Activated T-helper 1 cell treated with anti-CD3 and anti-CD28 coated beads, Interleukin-12 subunit alpha, Interleukin-12 subunit beta, Interleukin-2, Interleukin-4 antibody, amounts not matched to agents 30 ng/mL and 10 ng/mL and 1 ng/mL, durations not matched to agents 14 hours and 24 hours and 36 hours (primary cell): ENCODE measurements at regions not wholly inside any gene's neighbourhood (a gene's known extent, or its start where the extent isn't known, plus 50 kb on each side); places are given as distances from the start of the nearest gene placed in this dataset.

Source experiments
- DNase-seq: peaks from one replicate; pipeline ENCODE4 v3.0.0; 2021; ENCODE audit warnings: low spot score
- H3K27ac Mint-ChIP-seq: one replicate; pipeline ENCODE4 v1.8.0; 2021; ENCODE audit warnings: mild to moderate bottlenecking, mixed read lengths
- H3K27me3 Mint-ChIP-seq: one replicate; pipeline ENCODE4 v1.8.0; 2022; ENCODE audit warnings: mild to moderate bottlenecking, moderate library complexity, mixed read lengths; ENCODE audit not compliant: insufficient read depth
- H3K36me3 Mint-ChIP-seq: one replicate; pipeline ENCODE4 v1.8.0; 2021; ENCODE audit warnings: low read depth, mixed read lengths
- H3K4me1 Mint-ChIP-seq: one replicate; pipeline ENCODE4 v1.8.0; 2021; ENCODE audit warnings: low read depth, mixed read lengths
- H3K4me3 Mint-ChIP-seq: one replicate; pipeline ENCODE4 v1.8.0; 2021; ENCODE audit warnings: mild to moderate bottlenecking, moderate library complexity, mixed read lengths
- H3K9me3 Mint-ChIP-seq: one replicate; pipeline ENCODE4 v1.8.0; 2021; ENCODE audit warnings: mixed read lengths
- intact Hi-C: fragments of 100-400 bp; cut with micrococcal nuclease; formaldehyde crosslinking; loops from one replicate; pipeline ENCODE4 v1.15.1; 2024

- DNase-seq = no peak
- Mint-ChIP-seq H3K27me3 (no peaks in the 10 kb centered on the region), H3K27ac (no peak overlapping the region), H3K4me3 (no peak overlapping the region), H3K4me1 (no peaks in the 10 kb centered on the region), H3K9me3 (no peaks in the 10 kb centered on the region), H3K36me3 (no peaks in the 10 kb centered on the region)
- intact Hi-C loops = no loop called here
Observed at GRCh38 chr6:81572020-81572419, 180.5 kb downstream of the TENT5A start.

DNA sequence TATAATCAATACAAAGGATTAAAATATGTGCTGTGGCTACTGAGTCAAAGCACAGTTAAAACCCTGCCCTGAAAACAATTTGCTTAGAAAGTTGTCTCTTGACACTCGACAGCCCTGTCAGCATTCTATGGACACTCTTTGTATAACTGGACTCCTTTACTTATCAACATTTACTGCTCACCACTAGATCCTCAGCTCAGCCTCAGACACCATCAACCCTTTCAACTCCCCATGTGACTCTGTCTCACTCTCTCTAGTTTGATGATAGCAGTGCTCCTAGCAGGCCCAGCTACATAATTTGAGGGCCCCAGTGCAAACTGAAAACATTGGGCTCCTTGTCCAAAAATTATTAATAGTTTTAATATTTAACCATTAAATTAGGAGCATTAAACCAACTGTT is 181.8 kb downstream of the TENT5A start:
- Mint-ChIP-seq H3K4me3 (no peak overlapping the region), H3K27ac (no peak overlapping the region), H3K27me3 (no peaks in the 10 kb centered on the region), H3K4me1 (no peaks in the 10 kb centered on the region), H3K9me3 (no peaks in the 10 kb centered on the region), H3K36me3 (no peaks in the 10 kb centered on the region)
- intact Hi-C loops = no loop called here
- DNase-seq = no peak

- intact Hi-C loops = no loop called here
- H3K4me3 Mint-ChIP-seq = no peak overlapping the region
- no peaks in the 10 kb centered on the region for H3K9me3 Mint-ChIP-seq
- DNase-seq = no peak
- H3K4me1 Mint-ChIP-seq = no peaks in the 10 kb centered on the region
- H3K27me3 Mint-ChIP-seq = no peaks in the 10 kb centered on the region
- H3K36me3 Mint-ChIP-seq = no peaks in the 10 kb centered on the region
- no peak overlapping the region for H3K27ac Mint-ChIP-seq
Observed at GRCh38 chr6:81568973-81569372, 183.5 kb downstream of the TENT5A start.

DNA sequence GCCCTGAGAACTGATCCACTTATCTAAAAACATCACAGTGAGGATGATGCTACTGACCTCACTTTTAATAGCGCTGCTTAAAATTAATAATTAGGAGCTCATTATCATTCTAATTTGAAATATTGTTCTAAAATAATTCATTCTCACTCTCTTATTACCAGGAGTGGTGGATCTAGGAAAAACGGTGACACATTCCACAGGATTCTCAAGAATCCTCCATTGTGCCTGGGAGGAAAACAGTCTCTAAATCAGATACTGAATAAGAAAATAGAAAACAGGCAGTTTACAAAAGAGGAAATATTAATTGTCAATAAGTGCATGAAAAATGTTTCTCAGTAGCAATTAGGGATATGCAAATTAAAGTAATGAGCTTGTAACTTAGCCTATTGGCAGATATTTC is 187.4 kb downstream of the TENT5A start:
- Mint-ChIP-seq H3K4me3 (no peak overlapping the region), H3K27me3 (no peaks in the 10 kb centered on the region), H3K27ac (no peak overlapping the region), H3K4me1 (no peaks in the 10 kb centered on the region), H3K9me3 (no peaks in the 10 kb centered on the region), H3K36me3 (no peaks in the 10 kb centered on the region)
- intact Hi-C loops = no loop called here
- no peak for DNase-seq

DNA sequence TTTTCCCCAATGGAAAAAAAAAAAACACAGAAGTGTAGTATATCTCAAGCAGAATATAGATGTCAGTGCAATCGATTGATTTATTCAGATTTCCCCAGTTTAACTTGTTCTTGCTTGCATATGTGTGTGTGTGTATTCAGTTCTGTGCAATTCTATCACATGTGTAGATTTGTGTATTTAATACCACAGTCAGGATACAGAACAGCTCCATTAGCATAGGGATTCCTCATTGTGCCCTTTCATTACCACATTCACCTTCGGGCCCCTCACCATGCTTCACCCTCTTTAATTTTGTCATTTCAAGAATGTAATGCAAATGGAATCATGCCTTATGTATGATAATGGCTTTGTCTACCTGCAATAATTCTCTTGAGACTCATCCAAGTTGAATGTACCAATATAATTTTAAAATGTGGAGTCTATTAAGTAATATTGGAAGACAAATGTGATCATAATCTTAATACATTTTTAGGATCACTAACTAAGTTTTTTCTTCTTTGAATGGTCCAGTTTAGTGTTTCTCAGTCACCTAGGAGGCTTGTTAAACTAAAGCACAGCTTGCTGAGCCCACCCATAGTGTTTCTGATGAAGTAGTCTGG is 187.9 kb downstream of the TENT5A start:
- no peak overlapping the region for H3K4me3 Mint-ChIP-seq
- H3K27ac Mint-ChIP-seq = no peak overlapping the region
- no peaks in the 10 kb centered on the region for H3K27me3 Mint-ChIP-seq
- H3K36me3 Mint-ChIP-seq = no peaks in the 10 kb centered on the region
- no peaks in the 10 kb centered on the region for H3K9me3 Mint-ChIP-seq
- intact Hi-C loops = no loop called here
- H3K4me1 Mint-ChIP-seq = no peaks in the 10 kb centered on the region
- DNase-seq = no peak

DNA sequence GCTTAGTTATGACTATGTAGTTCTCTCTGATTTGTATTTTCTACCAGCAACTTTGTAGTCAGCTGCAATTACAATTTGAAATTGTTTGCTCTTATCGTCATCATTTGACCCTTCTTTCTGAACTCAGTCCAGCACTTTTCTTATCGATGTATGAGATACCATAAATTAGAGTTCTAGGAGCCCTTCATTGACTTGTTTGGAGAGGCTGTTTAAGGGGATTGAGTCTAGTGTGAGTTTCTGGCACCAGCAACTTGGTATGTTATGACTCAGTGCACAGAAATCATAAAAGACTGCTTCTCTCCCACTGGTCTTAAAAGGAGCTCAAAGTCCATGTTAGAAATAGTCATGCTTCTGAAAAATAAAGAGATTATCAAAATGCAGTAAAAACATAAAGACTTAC is 190.3 kb downstream of the TENT5A start:
- H3K9me3 Mint-ChIP-seq = no peaks in the 10 kb centered on the region
- no peak overlapping the region for H3K4me3 Mint-ChIP-seq
- H3K27me3 Mint-ChIP-seq = no peaks in the 10 kb centered on the region
- H3K36me3 Mint-ChIP-seq = no peaks in the 10 kb centered on the region
- no peaks in the 10 kb centered on the region for H3K4me1 Mint-ChIP-seq
- no peak overlapping the region for H3K27ac Mint-ChIP-seq
- intact Hi-C loops = no loop called here
- DNase-seq = no peak

GRCh38 chr6:81561731-81562130 is 190.8 kb downstream of the TENT5A start:
- no peaks in the 10 kb centered on the region for H3K27me3 Mint-ChIP-seq
- H3K9me3 Mint-ChIP-seq = no peaks in the 10 kb centered on the region
- intact Hi-C loops = no loop called here
- no peak overlapping the region for H3K4me3 Mint-ChIP-seq
- no peaks in the 10 kb centered on the region for H3K4me1 Mint-ChIP-seq
- no peak for DNase-seq
- no peaks in the 10 kb centered on the region for H3K36me3 Mint-ChIP-seq
- H3K27ac Mint-ChIP-seq = no peak overlapping the region

- Mint-ChIP-seq H3K9me3 (no peaks in the 10 kb centered on the region), H3K27ac (no peak overlapping the region), H3K4me1 (no peaks in the 10 kb centered on the region), H3K36me3 (no peaks in the 10 kb centered on the region), H3K4me3 (no peak overlapping the region), H3K27me3 (no peaks in the 10 kb centered on the region)
- no peak for DNase-seq
- intact Hi-C loops = no loop called here
Observed at GRCh38 chr6:81561071-81561564, 191.4 kb downstream of the TENT5A start.

GRCh38 chr6:81557811-81558210 is 194.7 kb downstream of the TENT5A start:
- H3K27ac Mint-ChIP-seq = no peak overlapping the region
- intact Hi-C loops = no loop called here
- H3K36me3 Mint-ChIP-seq = no peaks in the 10 kb centered on the region
- no peak for DNase-seq
- H3K4me1 Mint-ChIP-seq = no peaks in the 10 kb centered on the region
- H3K27me3 Mint-ChIP-seq = no peaks in the 10 kb centered on the region
- no peak overlapping the region for H3K4me3 Mint-ChIP-seq
- H3K9me3 Mint-ChIP-seq = no peaks in the 10 kb centered on the region

- no peak overlapping the region for H3K27ac Mint-ChIP-seq
- H3K9me3 Mint-ChIP-seq = no peaks in the 10 kb centered on the region
- no peak for DNase-seq
- no peaks in the 10 kb centered on the region for H3K36me3 Mint-ChIP-seq
- intact Hi-C loops = no loop called here
- H3K4me1 Mint-ChIP-seq = no peaks in the 10 kb centered on the region
- H3K27me3 Mint-ChIP-seq = no peaks in the 10 kb centered on the region
- no peak overlapping the region for H3K4me3 Mint-ChIP-seq
Observed at GRCh38 chr6:81556551-81556950, 195.9 kb downstream of the TENT5A start.

GRCh38 chr6:81553216-81553615 is 199.3 kb downstream of the TENT5A start:
- Mint-ChIP-seq H3K9me3 (no peaks in the 10 kb centered on the region), H3K4me3 (no peak overlapping the region), H3K4me1 (no peaks in the 10 kb centered on the region), H3K36me3 (no peaks in the 10 kb centered on the region), H3K27ac (no peak overlapping the region), H3K27me3 (no peaks in the 10 kb centered on the region)
- no peak for DNase-seq
- intact Hi-C loops = no loop called here

DNA sequence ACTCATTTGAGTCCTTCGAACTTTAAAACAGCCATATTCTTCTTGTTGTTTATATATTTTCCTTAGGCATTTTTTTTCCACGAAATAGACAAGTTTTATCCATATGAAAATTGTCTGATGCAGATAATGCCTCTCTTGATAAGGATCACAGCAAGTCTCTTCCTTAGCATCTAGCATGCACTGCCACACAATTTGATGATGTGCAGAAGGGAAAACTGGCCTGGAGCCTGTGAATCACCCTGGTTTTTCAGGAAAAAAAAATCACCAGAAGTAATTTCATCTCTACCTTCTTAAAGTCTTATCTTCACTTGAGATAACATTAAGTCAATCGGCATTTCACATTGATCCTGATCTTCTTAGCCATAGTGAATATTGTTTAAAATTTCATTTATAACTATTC is 199.8 kb downstream of the TENT5A start:
- no peaks in the 10 kb centered on the region for H3K27me3 Mint-ChIP-seq
- intact Hi-C loops = no loop called here

GRCh38 chr6:81547149-81547548 is 205.3 kb downstream of the TENT5A start:
- intact Hi-C loops = no loop called here
- Mint-ChIP-seq H3K27me3 (no peaks in the 10 kb centered on the region), H3K27ac (no peak overlapping the region), H3K4me3 (no peak overlapping the region), H3K36me3 (no peaks in the 10 kb centered on the region), H3K9me3 (no peaks in the 10 kb centered on the region), H3K4me1 (no peaks in the 10 kb centered on the region)
- DNase-seq = no peak

More for the DNA sequence above, 199.8 kb downstream of the TENT5A start:
- H3K27ac Mint-ChIP-seq = no peak overlapping the region
- no peaks in the 10 kb centered on the region for H3K4me1 Mint-ChIP-seq
- no peaks in the 10 kb centered on the region for H3K9me3 Mint-ChIP-seq
- DNase-seq = no peak
- no peaks in the 10 kb centered on the region for H3K36me3 Mint-ChIP-seq
- no peak overlapping the region for H3K4me3 Mint-ChIP-seq

DNA sequence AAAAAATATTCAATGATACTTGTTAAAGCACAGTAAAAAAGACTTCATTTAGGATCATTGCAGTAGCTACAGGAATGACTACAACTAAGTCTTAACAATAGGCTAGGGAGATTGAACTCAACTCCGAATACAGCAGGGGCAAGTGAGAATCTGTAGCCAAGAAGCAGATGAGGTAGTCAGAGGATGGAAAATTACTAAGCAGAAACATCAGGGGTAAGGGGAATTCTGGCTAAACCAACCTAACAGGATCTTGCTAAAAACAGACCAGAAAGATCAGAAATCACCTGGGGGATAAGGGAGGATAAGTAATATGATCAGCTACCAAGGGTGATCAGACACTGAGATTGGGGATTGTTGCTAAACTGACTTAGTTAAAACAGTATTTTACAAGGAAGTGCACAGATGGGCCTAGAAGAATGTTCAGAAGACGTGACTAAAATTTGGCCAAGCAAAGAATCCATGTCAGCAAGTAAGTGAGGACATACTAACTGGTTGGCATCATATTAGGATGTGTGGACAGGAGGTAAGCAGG is 217.5 kb downstream of the TENT5A start:
- intact Hi-C loops = no loop called here
- no peaks in the 10 kb centered on the region for H3K4me1 Mint-ChIP-seq
- H3K4me3 Mint-ChIP-seq = no peak overlapping the region
- H3K9me3 Mint-ChIP-seq = no peaks in the 10 kb centered on the region
- DNase-seq = no peak
- no peaks in the 10 kb centered on the region for H3K36me3 Mint-ChIP-seq
- no peaks in the 10 kb centered on the region for H3K27me3 Mint-ChIP-seq
- no peak overlapping the region for H3K27ac Mint-ChIP-seq
